B cell (primary cell): ENCODE measurements at regions not wholly inside any gene's neighbourhood (a gene's known extent, or its start where the extent isn't known, plus 50 kb on each side); places are given as distances from the start of the nearest gene placed in this dataset.
"Not testable (repeated sequence)": the region's sequence is repeated elsewhere in the genome, so short reads cannot be mapped to it uniquely, and the experiment has no call there.

Experiments used
- CTCF ChIP-seq: fragments of 200-600 bp; IDR thresholded peaks from one replicate; pipeline ENCODE4 v1.8.0; 2022; ENCODE audit warnings: antibody characterized with exemption, mild to moderate bottlenecking
- EZH2 ChIP-seq: IDR thresholded peaks from 2 replicates; pipeline ENCODE4 v1.6.1; 2012; ENCODE audit warnings: borderline replicate concordance, low read depth, mild to moderate bottlenecking, moderate library complexity, low read length; ENCODE audit not compliant: insufficient read depth, poor library complexity, severe bottlenecking

- not testable (repeated sequence) for TF ChIP-seq CTCF, EZH2
Measured at GRCh38 chr17:16833517-16833916, 138.4 kb downstream of the TNFRSF13B start.
